H9 (cell line): ENCODE measurements at regions not wholly inside any gene's neighbourhood (a gene's known extent, or its start where the extent isn't known, plus 50 kb on each side); places are given as distances from the start of the nearest gene placed in this dataset.

Source experiments
- DNase-seq: peaks from one replicate; pipeline ENCODE4 v3.0.0-alpha.2; 2017
- H2AFZ ChIP-seq: one replicate; pipeline ENCODE4 v1.6.1; 2013; ENCODE audit warnings: mild to moderate bottlenecking, low read length, control low read depth, moderate library complexity
- H2AK5ac ChIP-seq: 2 replicates; pipeline ENCODE4 v1.6.1; 2013; ENCODE audit warnings: low read length, control low read depth, mixed read lengths; ENCODE audit not compliant: insufficient read length
- H2BK120ac ChIP-seq: one replicate; pipeline ENCODE4 v1.6.1; 2013; ENCODE audit warnings: low read depth, mild to moderate bottlenecking, low read length, control low read depth, inconsistent platforms; ENCODE audit not compliant: poor library complexity, severe bottlenecking
- H2BK12ac ChIP-seq: 2 replicates; pipeline ENCODE4 v1.6.1; 2013; ENCODE audit warnings: low read length, control low read depth, mixed read lengths, low read depth; ENCODE audit not compliant: insufficient read length
- H2BK15ac ChIP-seq: 2 replicates; pipeline ENCODE4 v1.6.1; 2013; ENCODE audit warnings: low read depth, low read length, control low read depth
- H2BK20ac ChIP-seq: one replicate; pipeline ENCODE4 v1.6.1; 2013; ENCODE audit warnings: low read depth, mild to moderate bottlenecking, low read length, control low read depth, inconsistent platforms; ENCODE audit not compliant: poor library complexity, severe bottlenecking
- H2BK5ac ChIP-seq: 2 replicates; pipeline ENCODE4 v1.6.1; 2013; ENCODE audit warnings: low read length, control low read depth, mixed read lengths; ENCODE audit not compliant: insufficient read length
- H3K14ac ChIP-seq: 2 replicates; pipeline ENCODE4 v1.6.1; 2013; ENCODE audit warnings: low read length, control low read depth; ENCODE audit not compliant: insufficient read depth
- H3K18ac ChIP-seq: 2 replicates; pipeline ENCODE4 v1.6.1; 2013; ENCODE audit warnings: low read depth, mild to moderate bottlenecking, mixed read lengths, low read length, control low read depth; ENCODE audit not compliant: insufficient read length
- H3K23ac ChIP-seq: 2 replicates; pipeline ENCODE4 v1.6.1; 2013; ENCODE audit warnings: low read length, control low read depth, mixed read lengths, low read depth; ENCODE audit not compliant: insufficient read length
- H3K23me2 ChIP-seq: 2 replicates; pipeline ENCODE4 v1.6.1; 2013; ENCODE audit warnings: low read depth, mild to moderate bottlenecking, mixed read lengths, low read length, control low read depth; ENCODE audit not compliant: insufficient read length, poor library complexity, severe bottlenecking
- H3K27ac ChIP-seq: 2 replicates; pipeline ENCODE4 v1.5.1; 2013; ENCODE audit warnings: low read length, control low read depth, mixed read lengths, low read depth; ENCODE audit not compliant: insufficient read length
- H3K27me3 ChIP-seq: 2 replicates; pipeline ENCODE4 v1.6.1; 2013; ENCODE audit warnings: low read length, control low read depth, inconsistent platforms; ENCODE audit not compliant: insufficient read depth
- H3K4ac ChIP-seq: 2 replicates; pipeline ENCODE4 v1.6.1; 2013; ENCODE audit warnings: low read depth, mild to moderate bottlenecking, control low read depth, inconsistent platforms, low read length, moderate library complexity
- H3K4me1 ChIP-seq: 2 replicates; pipeline ENCODE4 v1.6.1; 2013; ENCODE audit warnings: low read length, control low read depth, inconsistent platforms; ENCODE audit not compliant: insufficient read depth
- H3K4me2 ChIP-seq: 2 replicates; pipeline ENCODE4 v1.6.1; 2013; ENCODE audit warnings: low read length, control low read depth, mixed read lengths; ENCODE audit not compliant: insufficient read length, insufficient read depth
- H3K56ac ChIP-seq: 2 replicates; pipeline ENCODE4 v1.6.1; 2013; ENCODE audit warnings: low read depth, mild to moderate bottlenecking, mixed read lengths, low read length, control low read depth; ENCODE audit not compliant: insufficient read length
- H3K79me1 ChIP-seq: 2 replicates; pipeline ENCODE4 v1.6.1; 2013; ENCODE audit warnings: low read depth, mild to moderate bottlenecking, moderate library complexity, low read length, control low read depth, inconsistent platforms; ENCODE audit not compliant: insufficient read depth, poor library complexity, severe bottlenecking
- H3K79me2 ChIP-seq: 2 replicates; pipeline ENCODE4 v1.6.1; 2013; ENCODE audit warnings: low read length, control low read depth, inconsistent platforms; ENCODE audit not compliant: insufficient read depth
- H3K9ac ChIP-seq: 2 replicates; pipeline ENCODE4 v1.6.1; 2013; ENCODE audit warnings: low read length, control low read depth, mixed read lengths; ENCODE audit not compliant: insufficient read length; ENCODE audit errors: extremely low read depth
- H3K9me3 ChIP-seq: one replicate; pipeline ENCODE4 v1.6.1; 2013; ENCODE audit warnings: low read depth, low read length, inconsistent platforms; ENCODE audit not compliant: control insufficient read depth
- H3T11ph ChIP-seq: one replicate; pipeline ENCODE4 v1.6.1; 2013; ENCODE audit warnings: mild to moderate bottlenecking, low read length, control low read depth, inconsistent platforms
- H4K20me1 ChIP-seq: one replicate; pipeline ENCODE4 v1.6.1; 2013; ENCODE audit not compliant: control insufficient read depth, insufficient read length, insufficient read depth
- H4K5ac ChIP-seq: 2 replicates; pipeline ENCODE4 v1.6.1; 2013; ENCODE audit warnings: low read depth, mild to moderate bottlenecking, mixed read lengths, low read length, control low read depth; ENCODE audit not compliant: insufficient read length
- H4K8ac ChIP-seq: replicated peaks from 2 replicates; pipeline ENCODE4 v1.6.1; 2013; ENCODE audit warnings: low read length, control low read depth, mixed read lengths, low read depth; ENCODE audit not compliant: insufficient read length
- H4K91ac ChIP-seq: 2 replicates; pipeline ENCODE4 v1.6.1; 2013; ENCODE audit warnings: low read depth, mild to moderate bottlenecking, moderate library complexity, mixed read lengths, low read length, control low read depth; ENCODE audit not compliant: insufficient read length
- H3K27ac Mint-ChIP-seq, 3 experiments: 2 replicates in 2 of 3; 3 replicates in 1 of 3; pipeline ENCODE4 v1.8.0; 2020 to 2021; ENCODE audit warnings: mixed read lengths in 3 of 3, mild to moderate bottlenecking in 1 of 3, moderate library complexity in 1 of 3
- H3K27me3 Mint-ChIP-seq: 2 replicates; pipeline ENCODE4 v1.8.0; 2021; ENCODE audit warnings: low read depth, mild to moderate bottlenecking, moderate library complexity, mixed read lengths
- H3K36me3 Mint-ChIP-seq, 3 experiments: 2 replicates in 2 of 3; 3 replicates in 1 of 3; pipeline ENCODE4 v1.8.0; 2020 to 2021; ENCODE audit warnings: low read depth in 3 of 3, mixed read lengths in 3 of 3; ENCODE audit not compliant: insufficient read depth in 1 of 3
- H3K4me1 Mint-ChIP-seq, 2 experiments: 2 replicates each; pipeline ENCODE4 v1.8.0; 2020; ENCODE audit warnings: mixed read lengths in 2 of 2
- H3K4me3 Mint-ChIP-seq, 2 experiments: 2 replicates in 1 of 2; 3 replicates in 1 of 2; pipeline ENCODE4 v1.8.0; 2020 to 2021; ENCODE audit warnings: mild to moderate bottlenecking in 2 of 2, mixed read lengths in 2 of 2, moderate library complexity in 1 of 2
- H3K9me3 Mint-ChIP-seq, 2 experiments: 2 replicates in 1 of 2; 3 replicates in 1 of 2; pipeline ENCODE4 v1.8.0; 2020; ENCODE audit warnings: mild to moderate bottlenecking in 2 of 2, mixed read lengths in 2 of 2, moderate library complexity in 1 of 2
- whole genome bisulfite sequencing: extraction: QIAGEN DNeasy Blood & Tissue Kit; methylation state at CpG from one replicate; pipeline ENCODE4 v1.1.7; 2013; ENCODE audit warnings: missing lambda C conversion rate, low lambda C conversion rate, mixed read lengths; ENCODE audit not compliant: insufficient read length; ENCODE audit errors: extremely low coverage; 5-methylcytosine and 5-hydroxymethylcytosine counted together
- TF ChIP-seq, protein P1 (sequence below): fragments of 200-600 bp; sonication (generic); conservative IDR thresholded peaks from 3 replicates; pipeline ENCODE4 v1.8.0; 2021; ENCODE audit warnings: antibody characterized with exemption, mild to moderate bottlenecking

DNA sequence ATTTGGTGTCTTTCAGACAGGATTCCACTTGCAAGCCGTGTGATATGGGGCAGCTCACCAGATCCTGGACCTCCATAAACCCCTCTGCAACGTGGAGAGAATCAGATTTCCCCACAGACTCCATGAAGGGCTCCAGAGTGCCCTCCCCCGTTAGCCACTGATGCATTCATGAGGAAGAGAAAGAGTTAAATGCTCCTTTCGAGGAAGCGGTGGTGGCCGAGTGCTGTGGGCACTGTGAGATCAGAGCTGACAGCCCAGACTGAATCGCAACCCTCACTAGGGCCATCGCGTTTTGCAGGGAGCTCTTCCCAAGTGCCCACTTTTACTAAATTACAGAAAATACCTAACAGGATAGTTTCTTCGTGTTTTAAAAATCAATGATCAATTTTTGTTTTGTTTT, 226.3 kb upstream of the ZNF32 start:
- no peak overlapping the region for H4K5ac ChIP-seq
- H3K4ac ChIP-seq: no peak overlapping the region
- H3K27me3 ChIP-seq: peaks cover 3% of the 10 kb centered on the region; the same call in 1 of the 2 replicates
- H3K9me3 Mint-ChIP-seq: no peaks in the 10 kb centered on the region
- H2BK20ac ChIP-seq: no peak overlapping the region
- H4K91ac ChIP-seq: no peak overlapping the region
- no peak overlapping the region for H2BK120ac ChIP-seq
- no peaks in the 10 kb centered on the region for H3K79me2 ChIP-seq
- H3K4me1 Mint-ChIP-seq: peaks cover 0 to 3% of the 10 kb centered on the region in 2 experiments; a peak in 2 of 4 replicates
- H3K27me3 Mint-ChIP-seq: peaks cover 2% of the 10 kb centered on the region; the same call in 1 of the 2 replicates
- H3K14ac ChIP-seq: no peak overlapping the region
- H3T11ph ChIP-seq: no peak overlapping the region
- H3K23me2 ChIP-seq: no peaks in the 10 kb centered on the region
- H2BK15ac ChIP-seq: no peak overlapping the region
- no peak overlapping the region for H3K9ac ChIP-seq
- H3K27ac ChIP-seq: no peak overlapping the region
- H3K56ac ChIP-seq: no peak overlapping the region
- H2AFZ ChIP-seq: no peak overlapping the region
- H2BK5ac ChIP-seq: no peak overlapping the region
- TF ChIP-seq, protein P1, sequence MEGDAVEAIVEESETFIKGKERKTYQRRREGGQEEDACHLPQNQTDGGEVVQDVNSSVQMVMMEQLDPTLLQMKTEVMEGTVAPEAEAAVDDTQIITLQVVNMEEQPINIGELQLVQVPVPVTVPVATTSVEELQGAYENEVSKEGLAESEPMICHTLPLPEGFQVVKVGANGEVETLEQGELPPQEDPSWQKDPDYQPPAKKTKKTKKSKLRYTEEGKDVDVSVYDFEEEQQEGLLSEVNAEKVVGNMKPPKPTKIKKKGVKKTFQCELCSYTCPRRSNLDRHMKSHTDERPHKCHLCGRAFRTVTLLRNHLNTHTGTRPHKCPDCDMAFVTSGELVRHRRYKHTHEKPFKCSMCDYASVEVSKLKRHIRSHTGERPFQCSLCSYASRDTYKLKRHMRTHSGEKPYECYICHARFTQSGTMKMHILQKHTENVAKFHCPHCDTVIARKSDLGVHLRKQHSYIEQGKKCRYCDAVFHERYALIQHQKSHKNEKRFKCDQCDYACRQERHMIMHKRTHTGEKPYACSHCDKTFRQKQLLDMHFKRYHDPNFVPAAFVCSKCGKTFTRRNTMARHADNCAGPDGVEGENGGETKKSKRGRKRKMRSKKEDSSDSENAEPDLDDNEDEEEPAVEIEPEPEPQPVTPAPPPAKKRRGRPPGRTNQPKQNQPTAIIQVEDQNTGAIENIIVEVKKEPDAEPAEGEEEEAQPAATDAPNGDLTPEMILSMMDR: no peak
- H3K27ac Mint-ChIP-seq: no peak overlapping the region
- no peaks in the 10 kb centered on the region for H3K4me1 ChIP-seq
- no CpG with 5 or more reads among the region's 10 CpGs for WGBS
- H4K8ac ChIP-seq: no peak overlapping the region
- H2BK12ac ChIP-seq: no peak overlapping the region
- H3K4me2 ChIP-seq: no peak overlapping the region
- no peak overlapping the region for H2AK5ac ChIP-seq
- no peaks in the 10 kb centered on the region for H3K79me1 ChIP-seq
- H3K9me3 ChIP-seq: no peaks in the 10 kb centered on the region
- H3K23ac ChIP-seq: no peak overlapping the region
- no peak overlapping the region for H3K18ac ChIP-seq
- H3K36me3 Mint-ChIP-seq: no peaks in the 10 kb centered on the region
- no peaks in the 10 kb centered on the region for H4K20me1 ChIP-seq
- no peak for DNase-seq
- H3K4me3 Mint-ChIP-seq: no peak overlapping the region
